Activated CD4-positive, alpha-beta T cell treated with anti-CD3 and anti-CD28 coated beads, Interleukin-10, Interleukin-2, amounts not matched to agents 100 ng/mL and 50 ng/mL, durations not matched to agents 16 hours and 8 hours (primary cell): ENCODE measurements at regions not wholly inside any gene's neighbourhood (a gene's known extent, or its start where the extent isn't known, plus 50 kb on each side); places are given as distances from the start of the nearest gene placed in this dataset.

Experiments used
- DNase-seq: peaks from one replicate; pipeline ENCODE4 v3.0.0-alpha.2; 2020

DNA sequence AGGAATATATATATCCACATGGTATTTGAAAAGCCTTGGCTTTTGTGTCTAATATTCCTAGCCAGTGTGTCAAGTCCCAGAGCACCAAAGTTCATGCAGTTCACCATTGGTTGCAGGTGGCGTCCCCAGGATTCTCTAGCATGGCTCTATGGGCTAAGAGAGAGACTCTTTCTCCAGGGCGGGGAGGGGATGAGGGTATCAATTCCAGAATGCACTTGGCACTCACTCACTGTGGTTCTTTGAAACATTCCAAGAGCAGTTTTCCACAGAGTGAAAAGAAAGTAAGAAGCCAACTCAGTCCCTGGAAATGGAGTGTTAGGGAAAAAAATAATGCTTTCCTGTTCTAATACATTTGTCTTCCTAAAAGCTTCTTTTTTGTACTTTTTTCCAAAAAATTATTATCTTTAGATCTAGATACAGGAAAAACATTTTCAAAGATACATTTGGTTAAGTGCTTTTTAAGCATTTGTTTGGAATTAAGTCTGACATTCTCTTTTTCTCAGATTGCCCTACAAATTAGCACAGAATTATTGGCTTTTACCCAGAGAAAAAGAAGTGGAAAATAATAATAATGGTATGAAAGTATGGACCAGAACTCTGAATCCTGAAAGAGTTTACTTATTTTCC, 239.9 kb downstream of the PAX3 start:
- no peak for DNase-seq

DNA sequence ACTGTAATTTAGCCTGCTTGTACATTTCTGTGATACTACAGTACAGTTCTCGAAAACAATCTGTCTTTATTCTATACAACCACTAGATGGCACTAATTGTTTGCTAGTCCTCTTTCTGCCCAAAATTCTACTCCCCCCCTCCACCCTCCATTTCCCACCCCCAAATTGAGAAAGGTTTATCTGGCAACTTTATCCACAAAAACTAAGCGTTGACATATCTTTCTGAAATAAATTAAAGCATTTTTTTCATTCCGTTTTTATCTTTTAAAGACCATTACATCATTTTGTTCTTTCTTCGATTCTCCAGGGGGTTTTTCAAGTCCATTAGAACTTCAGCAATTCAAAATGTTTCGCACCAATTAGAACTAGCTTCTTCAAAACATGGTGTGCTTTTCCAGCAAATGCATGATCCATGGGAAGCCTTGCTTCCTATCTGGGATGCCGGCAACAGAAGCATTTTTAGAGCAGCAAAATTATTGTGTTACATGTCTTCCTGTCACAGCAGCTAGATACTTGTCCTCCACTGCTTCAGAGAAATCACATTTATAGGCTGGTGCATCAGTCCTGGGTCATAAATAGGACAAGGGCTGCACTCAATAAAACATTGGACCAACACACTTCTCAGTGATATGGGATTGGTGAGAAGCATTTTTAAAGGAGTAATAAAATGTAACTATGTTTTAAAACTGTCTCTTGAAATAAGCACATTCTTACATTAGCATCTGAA, 241.3 kb downstream of the PAX3 start:
- peak; percentile 9 for DNase-seq

DNA sequence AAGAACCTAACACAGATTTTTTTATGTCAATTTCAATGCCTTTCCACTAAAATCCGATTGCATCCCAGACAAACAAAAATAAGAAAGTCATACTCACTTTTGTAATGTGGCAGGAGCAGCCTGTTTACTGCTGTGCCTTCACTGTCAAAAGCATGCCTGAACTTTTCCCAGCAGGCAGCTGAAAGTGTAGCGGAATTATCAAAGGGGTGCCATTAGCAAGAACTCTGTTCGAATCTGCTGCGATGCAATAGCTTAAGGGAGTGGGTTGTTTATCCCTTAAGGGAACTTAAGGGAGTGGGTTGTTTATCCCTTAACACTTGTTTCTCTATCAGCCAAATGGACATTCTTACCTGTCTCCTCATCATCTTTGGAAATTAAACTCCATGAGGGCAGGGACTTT, 243.5 kb downstream of the PAX3 start:
- no peak for DNase-seq

DNA sequence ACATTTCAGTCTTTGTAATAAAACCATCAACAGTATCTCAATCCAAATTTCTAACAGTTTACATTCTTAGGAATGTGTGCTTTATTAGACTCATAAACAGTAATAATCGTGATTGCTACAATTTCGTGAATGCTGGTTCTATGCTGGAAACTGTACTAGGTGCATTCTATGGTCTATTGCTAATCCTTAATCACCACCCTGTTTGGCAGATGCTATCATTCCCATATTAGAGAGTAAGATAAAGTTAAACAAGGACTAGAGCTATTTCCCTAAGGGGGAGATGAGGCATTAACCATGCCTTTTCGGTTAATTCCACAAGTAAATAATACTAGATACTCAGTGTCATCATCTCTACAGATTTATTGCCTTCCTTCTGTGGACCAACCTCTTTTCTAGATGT, 244.0 kb downstream of the PAX3 start:
- DNase-seq = no peak

DNA sequence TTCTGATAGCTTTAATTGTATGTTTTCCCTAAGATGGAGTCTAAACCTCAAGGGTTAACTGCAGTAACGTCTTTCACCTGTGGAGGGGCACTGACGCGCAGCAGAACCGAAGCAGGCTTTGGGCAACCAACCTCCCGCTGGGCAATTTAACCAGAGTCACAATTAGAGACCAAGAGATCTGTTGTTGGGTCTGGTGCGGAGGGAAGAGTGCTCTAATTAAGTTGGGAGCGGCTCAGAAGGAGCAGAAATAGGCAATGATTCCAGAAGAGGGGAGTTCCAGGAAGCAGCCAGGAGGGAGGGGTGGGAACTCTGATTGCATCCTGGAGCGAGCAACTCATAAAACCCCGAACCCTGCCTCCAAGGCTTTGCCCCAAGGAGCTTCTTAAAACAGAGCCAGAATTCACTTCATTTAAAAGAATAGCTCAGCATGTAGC, 245.8 kb downstream of the PAX3 start:
- no peak for DNase-seq

DNA sequence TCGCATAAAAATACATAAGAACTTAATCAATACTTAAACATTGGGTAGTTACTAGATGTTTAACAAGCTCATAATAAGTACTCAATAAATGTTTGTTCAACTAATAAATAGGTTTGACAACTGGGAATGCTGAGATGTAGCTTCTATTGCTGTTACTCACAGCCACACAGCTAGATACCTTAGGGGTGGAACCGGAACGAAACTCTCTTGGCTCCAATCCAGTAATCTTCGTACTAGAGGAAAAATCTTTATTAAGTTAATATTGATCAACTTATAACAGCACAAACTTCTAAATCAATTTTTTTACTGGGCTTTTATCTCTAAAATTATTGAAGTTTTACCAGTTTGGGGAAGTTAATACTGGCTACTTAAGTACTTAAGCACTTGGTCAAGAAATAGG, 247.8 kb downstream of the PAX3 start:
- no peak for DNase-seq

DNA sequence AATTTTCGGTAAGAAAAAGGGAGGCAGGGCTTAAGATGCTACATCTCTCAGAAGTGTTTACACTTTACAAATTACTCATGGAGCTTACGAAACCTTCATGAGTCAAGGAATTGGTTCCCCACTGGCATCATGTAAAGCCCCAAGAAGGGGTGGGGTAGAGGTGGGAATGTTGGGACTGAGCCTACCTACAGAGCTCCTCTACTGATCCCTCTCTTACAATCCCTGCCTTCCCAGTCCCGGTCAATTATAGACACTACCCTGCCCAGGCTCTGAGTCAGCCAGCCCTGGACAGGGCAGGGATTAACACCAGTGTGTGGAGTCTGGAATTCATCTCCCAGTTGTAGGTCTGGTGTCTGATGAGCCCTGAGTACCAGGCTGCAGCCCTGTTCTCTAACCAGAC, 248.9 kb downstream of the PAX3 start:
- no peak for DNase-seq

DNA sequence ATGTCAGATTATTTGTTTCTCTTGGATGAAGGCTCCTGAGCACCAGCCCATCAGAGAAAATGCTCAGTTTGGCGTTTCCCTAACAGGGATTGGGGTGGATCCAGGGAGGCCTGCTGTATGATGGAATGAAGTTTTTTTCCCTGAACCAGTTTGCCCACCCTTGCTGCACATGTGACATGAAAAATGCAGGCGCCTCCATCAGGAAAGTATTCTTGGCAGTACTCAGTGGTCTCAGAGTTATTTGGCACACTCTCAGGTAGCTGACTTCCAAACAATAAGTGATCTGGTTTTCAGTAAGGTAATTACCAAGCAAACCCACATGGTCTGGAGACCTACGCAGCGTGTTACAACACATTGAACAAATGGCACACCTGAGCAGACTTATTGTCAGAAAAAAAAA, 254.9 kb downstream of the PAX3 start:
- no peak for DNase-seq

DNA sequence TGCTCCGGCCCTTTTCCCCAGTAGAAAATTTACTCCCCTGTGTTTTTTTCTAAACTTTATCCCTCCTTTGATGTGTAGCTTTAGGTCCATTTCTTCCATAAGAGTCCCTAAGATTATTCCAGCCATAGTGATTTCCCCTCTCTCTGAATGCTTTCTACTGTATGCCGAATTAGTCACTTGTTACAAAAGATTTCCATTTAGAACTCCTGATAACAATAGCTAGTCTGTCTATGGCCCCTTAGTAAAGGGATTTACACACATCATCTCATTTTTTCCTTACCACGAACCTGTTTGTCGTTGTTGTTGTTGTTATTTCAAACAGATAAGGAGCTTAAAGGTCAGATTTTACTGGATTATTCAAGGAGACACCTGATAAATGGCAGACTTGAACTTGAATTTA, 256.1 kb downstream of the PAX3 start:
- no peak for DNase-seq

DNA sequence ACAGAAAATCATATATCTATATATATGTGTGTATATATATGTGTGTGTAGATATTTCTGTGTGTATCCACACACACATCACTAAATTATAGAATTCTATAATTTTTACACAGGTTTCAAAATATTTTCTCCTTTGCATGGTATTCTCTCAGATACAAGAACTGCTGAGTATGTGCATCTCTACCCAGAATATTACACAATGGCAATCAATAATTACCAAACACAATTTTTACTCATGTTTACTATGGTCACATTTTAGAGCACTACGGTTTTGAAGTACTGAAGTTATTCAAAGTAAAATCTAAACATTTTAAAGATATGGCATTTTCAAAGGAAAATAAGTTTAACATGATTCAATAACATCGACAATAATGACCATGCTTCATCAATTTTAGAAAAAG, 258.5 kb downstream of the PAX3 start:
- DNase-seq = no peak

DNA sequence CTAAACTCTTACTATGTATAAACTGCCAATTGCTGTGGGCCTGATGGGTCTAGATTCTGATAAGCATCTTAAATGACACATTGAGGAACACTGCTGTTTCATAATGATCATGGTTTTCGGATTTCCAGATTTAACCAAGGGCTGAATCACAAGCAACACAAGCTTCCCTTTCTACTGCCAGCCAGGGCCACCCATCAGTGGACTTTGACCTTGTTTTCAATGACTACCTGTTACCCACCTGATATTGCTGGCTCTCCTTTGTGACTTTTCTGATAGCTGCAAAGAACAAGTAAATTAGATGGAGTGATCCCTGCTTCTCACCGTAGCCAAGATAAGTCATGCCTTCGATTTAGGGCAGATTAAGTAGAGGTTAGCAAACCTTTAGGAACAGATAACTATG, 259.0 kb downstream of the PAX3 start:
- no peak for DNase-seq

DNA sequence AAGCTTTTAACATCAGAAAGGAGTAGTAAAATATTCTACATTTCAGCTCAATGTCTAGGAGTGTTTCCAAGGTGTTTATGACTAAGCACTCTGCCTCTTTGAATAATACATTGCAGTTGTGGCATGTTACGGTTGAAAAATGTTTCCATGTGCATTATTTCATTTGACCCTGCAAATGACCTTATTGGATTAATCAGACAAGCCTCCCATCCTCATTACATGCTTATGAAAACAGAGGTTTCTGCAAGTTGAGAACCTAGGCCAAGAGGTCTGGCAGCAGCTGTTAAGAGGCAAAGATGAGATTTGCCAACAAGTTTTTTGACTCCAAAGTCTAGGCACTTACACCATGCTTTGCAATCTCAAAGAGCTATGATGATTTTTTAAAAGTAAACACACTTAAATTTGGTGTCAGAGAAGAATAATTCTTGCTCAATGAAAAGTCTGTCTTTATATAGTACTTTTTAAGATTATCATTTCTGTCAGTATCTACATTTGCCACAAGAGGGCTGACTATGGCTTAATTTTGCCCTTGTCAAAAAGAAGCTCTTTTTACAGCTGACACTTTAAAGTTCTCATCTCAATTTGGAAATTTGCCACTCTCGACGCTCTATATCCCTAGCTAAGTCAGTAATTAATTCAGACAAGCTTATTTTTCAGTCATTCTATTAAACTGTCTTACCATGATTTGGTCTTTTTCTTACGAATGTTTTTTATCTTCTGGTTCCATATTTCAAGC, 260.6 kb downstream of the PAX3 start:
- DNase-seq = no peak

DNA sequence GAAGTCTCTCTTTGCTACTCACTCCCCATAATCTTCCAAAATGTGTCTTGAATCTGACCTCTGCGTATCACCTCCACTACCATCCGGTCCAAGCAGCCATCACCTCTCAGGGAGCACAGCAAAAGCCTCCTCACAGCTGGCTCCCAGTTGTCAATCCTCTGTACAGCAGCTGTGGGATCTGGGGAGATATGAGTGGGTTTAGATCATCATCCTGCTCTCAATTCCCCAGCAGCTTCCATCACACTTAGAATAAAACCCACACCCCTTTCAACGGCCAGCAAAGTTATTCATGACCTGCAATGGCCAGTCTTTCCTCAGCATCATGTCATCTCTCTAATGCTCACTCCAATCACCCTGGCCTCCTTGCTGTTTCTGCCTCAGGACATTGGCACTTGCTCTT, 261.6 kb downstream of the PAX3 start:
- no peak for DNase-seq

DNA sequence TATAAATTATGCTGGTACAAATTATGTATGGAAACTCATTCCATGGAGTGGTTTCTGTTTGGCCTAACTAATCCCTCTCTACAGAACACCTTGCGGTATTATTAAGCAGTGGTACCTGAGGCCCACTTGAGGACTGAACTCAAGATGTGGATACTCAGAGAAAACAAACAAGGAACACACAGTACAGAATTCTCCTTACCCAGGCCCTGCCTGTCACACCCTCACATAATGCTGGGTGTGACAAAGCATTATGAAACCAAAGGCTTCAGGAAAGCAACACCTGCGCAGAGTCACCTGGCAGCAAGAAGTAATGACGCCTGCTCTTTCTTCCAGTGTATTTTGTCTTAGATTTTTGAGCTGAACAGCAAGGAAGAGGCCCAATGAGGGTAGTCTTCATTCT, 264.7 kb downstream of the PAX3 start:
- DNase-seq = no peak

DNA sequence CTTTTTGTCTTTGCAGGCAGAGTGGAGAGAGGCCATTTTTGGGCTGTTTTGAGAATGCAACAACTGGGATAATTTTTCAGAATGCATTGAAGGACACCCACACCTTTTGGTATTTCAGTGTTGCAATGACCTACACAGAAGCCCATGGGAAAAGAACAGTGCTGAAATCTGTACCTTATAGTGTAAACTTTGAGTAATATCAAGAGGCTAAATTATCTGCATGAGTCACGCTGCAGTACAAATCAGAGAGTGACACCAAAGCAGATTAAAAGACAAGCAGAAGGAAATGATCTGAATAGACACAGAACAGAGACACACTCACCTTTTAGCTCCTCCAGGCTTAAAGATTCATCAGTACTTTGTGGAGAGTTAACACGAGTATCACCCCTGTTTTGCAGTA, 265.3 kb downstream of the PAX3 start:
- peak; percentile 9 for DNase-seq

DNA sequence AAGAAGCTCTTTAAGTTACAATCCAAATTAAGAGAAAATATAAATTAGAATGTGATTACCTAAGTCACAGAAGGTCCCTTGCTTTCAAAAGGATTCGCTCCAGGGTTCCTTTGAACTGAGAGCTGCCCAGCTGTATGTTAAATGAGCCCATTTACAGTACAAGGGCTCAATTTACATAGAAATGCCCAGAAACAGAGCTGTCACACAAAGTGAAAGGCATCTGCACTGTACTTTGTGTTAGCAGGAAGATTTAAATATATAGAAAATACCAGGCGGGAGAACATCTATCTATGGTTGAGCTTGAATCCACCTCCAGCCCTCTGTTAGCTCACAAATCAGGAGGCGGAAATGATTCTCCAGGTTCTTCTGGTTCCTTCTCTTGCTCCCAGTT, 272.9 kb downstream of the PAX3 start:
- DNase-seq = no peak

DNA sequence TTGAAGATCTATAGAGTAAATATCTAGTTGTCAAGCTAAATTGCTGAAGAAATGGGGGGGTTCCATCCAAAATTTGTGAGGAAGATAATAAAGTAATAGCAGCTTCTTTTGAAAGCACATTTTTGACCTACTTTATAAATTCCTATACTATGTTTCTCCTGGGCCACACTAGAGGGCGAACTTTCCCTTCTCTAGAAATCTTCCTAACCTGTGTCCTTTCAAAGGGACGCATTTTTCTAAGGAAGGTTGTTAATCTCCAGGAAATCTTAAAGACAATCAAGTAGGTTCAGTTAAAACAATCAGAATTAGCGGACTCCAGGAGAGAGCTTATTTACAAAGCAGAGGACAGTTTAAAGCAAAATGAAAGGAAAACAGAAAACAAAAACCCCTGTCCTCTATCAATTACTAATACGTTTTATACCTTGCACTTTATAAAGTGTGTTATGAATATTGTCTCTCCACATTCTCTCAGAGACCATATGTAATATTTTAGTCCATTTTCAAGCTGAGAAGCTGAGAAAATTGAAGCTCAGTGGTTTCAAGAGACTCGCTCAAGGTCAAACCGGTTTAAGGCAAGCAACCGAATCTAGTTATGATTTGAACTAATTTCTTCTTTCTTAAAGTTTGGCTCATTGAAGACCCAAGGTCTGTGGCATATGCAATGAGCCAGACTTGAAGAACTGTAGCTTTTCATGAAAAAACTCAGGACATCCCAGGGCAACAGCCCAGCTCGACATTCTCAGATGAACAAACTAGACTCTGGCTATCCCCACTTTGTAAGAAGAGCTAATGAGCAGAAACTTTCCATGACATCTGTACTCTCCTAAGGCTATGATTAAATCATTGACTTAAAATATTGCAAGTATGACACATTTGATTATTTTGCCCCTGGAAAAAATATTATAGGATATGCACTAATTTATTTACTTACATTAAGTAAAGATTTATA, 273.6 kb downstream of the PAX3 start:
- peak; percentile 2 for DNase-seq

DNA sequence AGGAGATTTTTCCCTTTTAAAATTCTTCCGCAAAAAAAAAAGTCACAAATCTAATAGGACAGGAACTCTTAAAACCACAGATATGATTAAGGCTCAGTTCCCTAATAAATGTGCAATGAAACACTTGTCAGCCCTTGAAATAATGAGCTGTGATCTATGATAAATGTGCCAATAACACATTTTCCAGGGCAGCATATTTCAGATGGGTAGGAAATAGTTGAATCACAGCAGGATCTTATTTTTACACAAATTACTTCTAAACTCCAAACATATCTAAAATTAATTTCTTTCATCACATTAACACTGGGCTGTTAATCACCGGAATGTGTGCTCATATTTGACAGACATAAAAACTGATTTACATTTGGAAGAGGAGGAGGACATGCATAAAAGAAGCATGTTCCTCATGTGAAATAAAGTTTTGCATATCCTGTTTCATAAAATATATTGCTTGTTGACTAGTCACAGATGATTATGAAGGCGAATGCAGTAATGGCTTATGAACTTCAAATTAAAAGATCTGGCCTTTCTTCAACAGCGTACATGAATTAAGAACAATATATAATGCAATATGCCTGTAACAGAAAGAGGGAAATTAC, 281.4 kb downstream of the PAX3 start:
- DNase-seq = no peak

DNA sequence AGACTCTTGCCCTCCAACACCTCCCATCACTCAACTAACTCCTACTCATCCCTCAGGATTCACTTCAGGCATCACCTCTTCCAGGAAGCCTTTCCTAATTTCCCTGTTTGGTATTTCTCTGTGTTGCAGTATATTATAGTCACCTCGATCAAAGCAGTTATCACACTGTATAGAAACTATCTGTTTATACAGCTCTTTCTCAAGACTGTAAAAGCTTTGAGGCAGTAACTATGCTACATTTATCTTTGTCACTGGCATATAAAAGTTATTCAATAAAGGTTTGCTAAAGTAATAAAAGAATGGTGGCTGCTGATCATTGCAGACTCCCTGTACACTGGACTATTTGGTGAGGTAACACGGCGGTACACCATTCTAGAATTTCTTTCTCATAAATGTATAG, 284.9 kb downstream of the PAX3 start:
- DNase-seq = no peak

DNA sequence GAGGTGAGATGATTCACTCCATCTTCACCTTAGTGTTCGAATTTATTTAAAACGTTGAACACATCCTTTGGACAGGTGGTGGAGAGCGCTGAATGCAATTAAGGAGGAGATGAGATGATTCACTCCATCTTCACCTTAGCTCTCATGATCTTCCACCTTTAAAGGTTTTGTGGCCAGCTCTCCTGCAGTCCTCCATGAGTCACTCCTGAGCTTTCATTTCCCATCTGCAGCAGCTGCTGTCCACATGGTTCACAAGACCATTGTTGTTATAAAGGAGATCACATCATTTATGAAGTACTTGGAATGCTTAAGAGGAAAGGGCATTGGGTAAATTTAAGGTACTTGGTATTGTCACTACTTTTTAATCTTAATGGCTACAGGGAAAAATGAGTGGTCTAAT, 298.5 kb downstream of the PAX3 start:
- no peak for DNase-seq

DNA sequence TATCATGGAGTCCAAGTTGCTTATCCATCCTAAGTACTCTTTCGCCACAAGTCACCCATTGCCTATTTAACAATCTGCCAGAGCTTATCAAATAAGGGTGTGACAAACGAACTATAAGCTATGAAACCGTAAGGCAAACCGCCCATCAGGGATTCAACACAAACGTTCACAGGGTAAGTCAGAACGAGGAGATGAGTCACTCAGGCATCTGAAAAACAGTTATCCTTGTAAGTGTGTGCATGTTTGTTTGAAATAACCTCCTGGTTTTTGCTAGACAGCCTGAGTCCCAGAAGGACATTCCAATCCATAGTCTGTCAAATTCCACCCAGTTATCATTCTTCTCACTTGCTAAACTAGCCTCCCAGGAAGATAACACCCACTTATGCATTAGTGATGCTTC, 299.1 kb downstream of the PAX3 start:
- no peak for DNase-seq

DNA sequence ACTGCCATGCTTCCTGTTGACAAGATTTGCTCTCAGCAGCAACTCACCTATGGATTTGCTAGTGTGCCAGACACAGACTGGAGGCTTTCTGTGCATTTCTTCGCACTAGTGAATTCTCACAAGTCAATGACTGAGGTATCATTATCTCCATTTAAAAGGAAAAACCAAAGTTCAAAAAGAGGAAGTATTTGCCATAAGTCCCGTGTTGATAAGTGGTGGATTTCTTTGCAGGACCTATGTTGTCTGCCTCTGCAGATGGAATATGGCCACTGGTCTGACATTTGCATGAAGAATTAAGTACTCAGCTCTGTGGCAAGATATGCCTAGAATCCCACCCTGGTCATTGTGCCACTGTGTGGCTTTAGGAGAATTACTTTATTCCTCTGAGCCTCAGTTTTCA, 299.6 kb downstream of the PAX3 start:
- DNase-seq = no peak

DNA sequence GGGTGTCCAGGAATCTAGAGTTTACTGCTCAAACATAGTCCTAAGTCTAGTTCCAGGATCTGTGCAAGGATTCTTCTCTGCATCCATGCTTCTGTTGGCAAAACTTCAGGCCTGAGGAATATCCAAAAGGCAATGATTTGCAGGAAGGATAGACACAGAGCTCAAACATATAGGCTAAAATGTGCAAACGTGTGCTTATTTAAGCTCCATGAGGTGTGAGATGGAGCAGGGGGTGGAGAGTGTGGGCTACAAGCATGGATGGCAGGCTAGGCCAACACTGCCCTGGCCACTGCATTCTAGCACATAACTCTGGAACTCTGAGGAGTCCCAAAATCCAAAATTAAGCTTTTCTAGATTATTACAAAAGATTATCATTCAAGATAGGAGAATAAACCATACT, 301.1 kb downstream of the PAX3 start:
- DNase-seq = no peak
